ENCODE measurements at regions not wholly inside any gene's neighbourhood (a gene's known extent, or its start where the extent isn't known, plus 50 kb on each side); places are given as distances from the start of the nearest gene placed in this dataset.
"Not testable (repeated sequence)": the region's sequence is repeated elsewhere in the genome, so short reads cannot be mapped to it uniquely, and the experiment has no call there.

DNA sequence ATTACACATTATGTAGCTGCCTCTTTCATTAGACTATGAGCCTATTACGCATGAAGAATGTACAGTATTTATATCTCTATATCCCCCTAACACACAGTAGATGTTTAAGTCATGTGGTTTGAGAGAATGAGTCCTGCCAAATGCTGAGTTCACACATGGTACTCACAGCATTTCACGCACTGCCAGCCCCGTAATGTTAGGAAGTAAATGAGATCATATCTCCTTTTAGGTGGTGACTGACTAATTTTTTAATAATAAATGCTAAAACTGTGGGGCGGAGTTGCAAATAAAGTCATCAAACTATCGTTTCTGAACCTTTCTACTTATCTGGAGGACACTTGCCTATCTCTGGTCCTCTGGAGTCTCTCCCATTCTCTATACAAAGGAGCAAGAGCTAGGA lies 343.8 kb downstream of the ADAMTS20 start:
- Histone ChIP-seq H3K9ac (ENCODE audit: low read length) (no peak overlapping the region), H3K27ac (ENCODE audit: low read depth, low read length) (no peak overlapping the region), H3K27me3 (ENCODE audit: control insufficient read depth, insufficient read depth, low read length) (no peaks in the 10 kb centered on the region), H3K4me3 (ENCODE audit: low read length) (no peak overlapping the region), H3K4me1 (ENCODE audit: control insufficient read depth, insufficient read depth, low read length) (no peaks in the 10 kb centered on the region), H3K36me3 (ENCODE audit: control insufficient read depth, insufficient read depth, low read length) (no peaks in the 10 kb centered on the region)

DNA sequence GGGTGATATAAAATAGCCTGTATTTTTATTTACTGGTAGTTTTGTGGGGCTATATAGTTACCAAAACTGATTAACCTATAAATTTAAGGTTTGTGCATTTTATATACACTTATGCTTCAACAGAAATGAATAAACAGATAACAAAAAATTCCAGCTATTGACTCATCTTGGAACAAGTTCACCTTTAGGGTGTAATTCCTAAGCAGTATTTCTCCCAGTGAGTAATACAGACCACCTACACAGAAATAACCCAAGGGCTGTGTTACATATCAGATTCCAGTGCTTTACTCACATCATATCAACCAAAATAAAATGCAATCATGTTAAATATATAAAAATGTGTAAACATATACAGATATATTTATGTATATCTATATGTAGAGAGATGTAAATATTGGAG lies 345.6 kb downstream of the ADAMTS20 start:
- Histone ChIP-seq H3K36me3 (ENCODE audit: control insufficient read depth, insufficient read depth, low read length) (no peaks in the 10 kb centered on the region), H3K27me3 (ENCODE audit: control insufficient read depth, insufficient read depth, low read length) (no peaks in the 10 kb centered on the region), H3K4me1 (ENCODE audit: control insufficient read depth, insufficient read depth, low read length) (no peaks in the 10 kb centered on the region), H3K9ac (ENCODE audit: low read length) (no peak overlapping the region), H3K4me3 (ENCODE audit: low read length) (no peak overlapping the region), H3K27ac (ENCODE audit: low read depth, low read length) (no peak overlapping the region)

DNA sequence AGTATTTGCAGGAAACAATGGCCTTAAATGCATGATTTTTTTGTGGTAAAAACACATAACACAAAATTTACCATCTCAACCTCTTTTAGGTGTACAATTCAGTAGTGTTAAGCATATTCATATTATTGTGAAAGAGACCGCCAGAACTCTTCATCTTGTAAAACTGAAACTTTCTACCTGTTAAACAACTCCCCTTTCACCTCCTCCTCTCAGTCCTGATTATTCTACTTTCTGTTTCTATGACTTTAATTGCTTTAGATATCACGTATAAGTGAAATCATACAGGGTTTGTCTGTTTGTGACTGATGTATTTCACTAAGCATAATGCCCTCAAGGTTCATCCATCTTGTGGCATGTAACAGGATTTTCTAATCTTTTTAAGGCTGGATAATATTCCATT lies 353.4 kb downstream of the ADAMTS20 start:
- H3K27me3 ChIP-seq (ENCODE audit: control insufficient read depth, insufficient read depth, low read length) = no peaks in the 10 kb centered on the region
- no peaks in the 10 kb centered on the region for H3K4me1 ChIP-seq (ENCODE audit: control insufficient read depth, insufficient read depth, low read length)
- no peak overlapping the region for H3K4me3 ChIP-seq (ENCODE audit: low read length)
- H3K27ac ChIP-seq (ENCODE audit: low read depth, low read length) = no peak overlapping the region
- no peaks in the 10 kb centered on the region for H3K36me3 ChIP-seq (ENCODE audit: control insufficient read depth, insufficient read depth, low read length)
- H3K9ac ChIP-seq (ENCODE audit: low read length) = no peak overlapping the region

DNA sequence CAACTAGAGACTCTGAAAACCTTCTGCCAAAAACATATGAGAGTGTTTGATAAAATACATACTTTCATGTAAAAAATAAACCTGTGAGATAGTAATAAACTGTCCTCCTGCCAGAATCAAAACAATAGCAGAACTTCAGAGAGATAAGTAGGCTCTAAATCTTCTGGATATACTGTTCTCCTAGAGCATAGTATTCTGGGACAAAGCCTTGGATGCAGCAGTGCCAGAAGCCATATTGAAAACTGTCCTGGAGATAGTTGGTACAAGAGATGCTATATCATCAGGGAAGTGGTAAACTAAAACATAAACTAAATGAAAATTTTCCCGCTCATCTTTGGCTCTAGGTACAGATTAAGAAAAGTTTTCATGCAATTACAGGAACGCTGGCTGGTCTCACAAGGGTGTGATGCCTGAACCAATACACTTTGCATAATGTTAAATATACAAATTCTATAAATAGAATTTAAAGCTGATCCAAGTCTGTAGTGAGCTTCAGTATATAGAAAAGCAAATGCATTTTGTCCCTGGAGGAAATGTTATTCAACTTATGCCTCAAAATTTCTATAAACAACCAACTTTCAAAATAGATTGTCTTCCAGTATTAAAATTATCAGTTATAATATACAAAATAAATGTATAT lies 355.6 kb downstream of the ADAMTS20 start:
- Histone ChIP-seq H3K27me3 (ENCODE audit: control insufficient read depth, insufficient read depth, low read length) (no peaks in the 10 kb centered on the region), H3K4me1 (ENCODE audit: control insufficient read depth, insufficient read depth, low read length) (no peaks in the 10 kb centered on the region), H3K9ac (ENCODE audit: low read length) (no peak overlapping the region), H3K36me3 (ENCODE audit: control insufficient read depth, insufficient read depth, low read length) (no peaks in the 10 kb centered on the region), H3K4me3 (ENCODE audit: low read length) (no peak overlapping the region), H3K27ac (ENCODE audit: low read depth, low read length) (no peak overlapping the region)

DNA sequence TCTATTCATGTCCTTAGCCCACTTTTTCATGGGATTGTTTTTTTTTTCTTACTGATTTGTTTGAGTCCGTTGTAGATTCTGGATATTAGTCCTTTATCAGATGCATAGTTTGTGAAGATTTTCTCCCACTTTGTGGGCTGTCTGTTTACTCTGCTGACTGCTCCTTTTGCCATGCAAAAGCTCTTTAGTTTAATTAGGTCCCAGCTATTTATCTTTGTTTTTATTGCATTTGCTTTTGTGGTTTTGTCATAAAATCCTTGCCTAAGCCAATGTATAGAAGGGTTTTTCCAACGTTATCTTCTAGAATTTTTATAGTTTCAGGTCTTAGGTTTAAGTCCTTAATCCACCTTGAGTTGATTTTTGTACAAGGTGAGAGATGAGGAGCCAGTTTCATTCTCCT lies 358.9 kb downstream of the ADAMTS20 start:
- H3K27me3 ChIP-seq (ENCODE audit: control insufficient read depth, insufficient read depth, low read length); H3K4me1 ChIP-seq (ENCODE audit: control insufficient read depth, insufficient read depth, low read length); H3K9ac ChIP-seq (ENCODE audit: low read length); H3K36me3 ChIP-seq (ENCODE audit: control insufficient read depth, insufficient read depth, low read length); H3K4me3 ChIP-seq (ENCODE audit: low read length); H3K27ac ChIP-seq (ENCODE audit: low read depth, low read length): not testable (repeated sequence)

DNA sequence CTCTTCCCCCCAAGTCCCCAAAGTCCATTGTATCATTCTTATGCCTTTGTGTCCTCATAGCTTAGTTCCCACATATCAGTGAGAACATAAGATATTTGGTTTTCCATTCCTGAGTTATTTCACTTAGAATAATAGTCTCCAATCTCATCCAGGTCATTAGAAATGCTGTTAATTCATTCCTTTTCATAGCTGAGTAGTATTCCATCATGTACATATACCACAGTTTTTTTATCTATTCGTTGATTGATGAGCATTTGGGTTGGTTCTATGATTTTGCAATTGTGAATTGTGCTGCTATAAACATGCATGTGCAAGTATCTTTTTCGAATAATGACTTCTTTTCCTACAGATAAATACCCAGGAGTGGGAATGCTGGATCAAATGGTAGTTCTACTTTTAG lies 359.6 kb downstream of the ADAMTS20 start:
- not testable (repeated sequence) for H3K9ac ChIP-seq (ENCODE audit: low read length); H3K4me1 ChIP-seq (ENCODE audit: control insufficient read depth, insufficient read depth, low read length); H3K4me3 ChIP-seq (ENCODE audit: low read length); H3K27me3 ChIP-seq (ENCODE audit: control insufficient read depth, insufficient read depth, low read length); H3K36me3 ChIP-seq (ENCODE audit: control insufficient read depth, insufficient read depth, low read length); H3K27ac ChIP-seq (ENCODE audit: low read depth, low read length)

DNA sequence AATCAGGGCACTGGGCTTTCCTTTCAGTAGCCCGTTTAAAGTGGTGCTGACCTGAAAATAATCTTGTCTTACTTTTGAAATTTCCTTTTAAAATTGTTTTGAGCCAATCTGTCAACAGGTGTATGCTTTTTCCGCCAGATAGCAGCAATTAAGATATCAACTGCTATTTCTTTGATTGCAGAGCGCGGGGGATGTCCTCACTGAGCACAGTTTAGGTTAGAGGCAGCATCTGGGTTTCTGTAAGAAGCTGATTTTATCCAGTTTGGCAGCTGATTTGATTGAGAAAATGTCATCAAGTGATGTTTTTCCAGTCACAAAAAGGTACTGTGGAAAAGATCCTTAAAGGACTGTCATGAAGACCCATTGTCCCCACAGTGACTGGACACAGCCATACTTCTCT lies 371.8 kb downstream of the ADAMTS20 start:
- Histone ChIP-seq H3K27me3 (ENCODE audit: control insufficient read depth, insufficient read depth, low read length) (no peaks in the 10 kb centered on the region), H3K4me3 (ENCODE audit: low read length) (no peak overlapping the region), H3K27ac (ENCODE audit: low read depth, low read length) (no peak overlapping the region), H3K9ac (ENCODE audit: low read length) (no peak overlapping the region), H3K4me1 (ENCODE audit: control insufficient read depth, insufficient read depth, low read length) (no peaks in the 10 kb centered on the region), H3K36me3 (ENCODE audit: control insufficient read depth, insufficient read depth, low read length) (no peaks in the 10 kb centered on the region)

DNA sequence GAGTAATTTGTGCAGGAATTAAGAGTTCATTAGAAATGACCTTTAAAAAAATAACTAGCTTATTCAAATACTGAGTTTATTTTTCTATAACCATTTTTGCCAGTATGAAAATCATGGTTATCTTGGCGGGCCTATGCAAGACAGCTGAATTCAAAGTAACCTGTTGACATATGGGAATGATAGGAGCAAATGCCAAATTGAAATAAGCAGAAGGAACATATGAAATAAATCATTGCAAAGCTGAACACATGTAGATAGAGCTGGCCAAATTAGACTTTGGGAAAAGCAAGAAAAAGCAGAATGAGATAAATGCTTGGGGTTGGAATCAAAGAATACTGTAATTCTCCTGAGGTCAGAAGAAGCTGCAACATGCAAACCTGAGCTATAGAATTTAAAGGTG lies 372.5 kb downstream of the ADAMTS20 start:
- Histone ChIP-seq H3K36me3 (ENCODE audit: control insufficient read depth, insufficient read depth, low read length) (no peaks in the 10 kb centered on the region), H3K27ac (ENCODE audit: low read depth, low read length) (no peak overlapping the region), H3K4me3 (ENCODE audit: low read length) (no peak overlapping the region), H3K4me1 (ENCODE audit: control insufficient read depth, insufficient read depth, low read length) (no peaks in the 10 kb centered on the region), H3K9ac (ENCODE audit: low read length) (no peak overlapping the region), H3K27me3 (ENCODE audit: control insufficient read depth, insufficient read depth, low read length) (no peaks in the 10 kb centered on the region)

DNA sequence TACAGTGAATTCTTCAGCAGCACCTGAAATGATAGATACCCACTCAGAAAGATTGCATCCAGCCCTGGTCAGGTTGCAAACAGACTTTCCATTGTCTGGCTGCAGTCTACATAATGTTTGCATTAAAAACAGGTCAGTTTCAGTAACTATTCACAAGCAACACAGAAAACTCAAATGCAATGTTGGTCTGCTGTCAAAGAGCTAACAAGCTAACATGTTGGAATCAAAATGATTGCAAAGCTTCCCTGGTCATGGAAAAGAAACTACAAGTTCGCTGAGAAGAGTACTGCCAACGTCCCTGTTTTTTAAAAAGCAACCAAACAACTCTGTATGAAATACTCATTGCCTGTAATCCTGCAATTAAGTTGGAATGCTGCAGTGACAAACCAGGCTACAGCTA lies 374.7 kb downstream of the ADAMTS20 start:
- Histone ChIP-seq H3K9ac (ENCODE audit: low read length) (no peak overlapping the region), H3K4me3 (ENCODE audit: low read length) (no peak overlapping the region), H3K27ac (ENCODE audit: low read depth, low read length) (no peak overlapping the region), H3K27me3 (ENCODE audit: control insufficient read depth, insufficient read depth, low read length) (no peaks in the 10 kb centered on the region), H3K4me1 (ENCODE audit: control insufficient read depth, insufficient read depth, low read length) (no peaks in the 10 kb centered on the region), H3K36me3 (ENCODE audit: control insufficient read depth, insufficient read depth, low read length) (no peaks in the 10 kb centered on the region)

DNA sequence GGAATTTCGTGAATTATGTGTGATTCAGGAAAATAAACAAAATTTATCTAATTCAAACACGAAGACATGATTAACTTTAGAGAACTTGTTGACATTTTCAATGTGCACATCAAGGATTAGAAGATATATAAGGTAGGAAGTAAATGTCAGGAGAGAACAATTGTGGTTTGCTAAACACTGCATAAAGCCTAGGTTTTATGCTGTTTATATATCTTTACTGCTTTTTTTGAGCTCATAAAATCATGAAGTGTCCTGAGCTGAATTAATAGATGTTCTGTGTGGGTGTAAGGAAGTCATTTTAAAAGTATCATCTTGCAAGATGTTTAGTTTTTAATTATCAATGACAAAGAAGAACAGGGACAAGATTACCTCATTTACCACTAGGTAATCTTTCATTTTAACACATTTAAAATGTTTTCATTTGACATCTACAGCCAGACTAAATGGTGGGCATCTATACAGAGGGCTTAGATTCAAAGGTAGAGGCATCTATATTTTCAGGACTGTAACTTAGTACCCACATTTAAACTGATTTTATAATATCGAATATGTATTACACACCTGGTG lies 382.8 kb downstream of the ADAMTS20 start:
- H3K4me1 ChIP-seq (ENCODE audit: control insufficient read depth, insufficient read depth, low read length) = no peaks in the 10 kb centered on the region
- H3K9ac ChIP-seq (ENCODE audit: low read length) = no peak overlapping the region
- H3K36me3 ChIP-seq (ENCODE audit: control insufficient read depth, insufficient read depth, low read length) = no peaks in the 10 kb centered on the region
- H3K4me3 ChIP-seq (ENCODE audit: low read length) = no peak overlapping the region
- H3K27ac ChIP-seq (ENCODE audit: low read depth, low read length) = no peak overlapping the region
- H3K27me3 ChIP-seq (ENCODE audit: control insufficient read depth, insufficient read depth, low read length) = no peaks in the 10 kb centered on the region

DNA sequence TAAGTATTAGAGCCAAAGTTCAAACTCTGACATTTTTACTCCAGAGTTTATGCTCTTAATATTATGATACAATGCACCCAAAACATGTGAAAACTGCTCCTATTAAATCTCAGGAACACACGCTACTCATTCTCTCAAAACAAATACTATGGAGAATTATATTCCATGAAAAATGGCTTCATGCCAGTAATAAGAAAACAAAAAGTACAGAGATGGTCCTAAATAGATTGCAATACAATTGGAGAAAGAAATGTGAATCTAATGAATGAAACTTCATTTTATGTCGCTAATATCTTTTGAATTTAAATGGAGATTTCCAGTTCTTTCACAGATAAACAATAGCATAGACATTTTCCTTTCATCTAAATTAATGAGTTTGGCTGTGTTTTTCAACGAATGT lies 384.3 kb downstream of the ADAMTS20 start:
- H3K9ac ChIP-seq (ENCODE audit: low read length) = no peak overlapping the region
- H3K36me3 ChIP-seq (ENCODE audit: control insufficient read depth, insufficient read depth, low read length) = no peaks in the 10 kb centered on the region
- no peaks in the 10 kb centered on the region for H3K27me3 ChIP-seq (ENCODE audit: control insufficient read depth, insufficient read depth, low read length)
- no peaks in the 10 kb centered on the region for H3K4me1 ChIP-seq (ENCODE audit: control insufficient read depth, insufficient read depth, low read length)
- H3K4me3 ChIP-seq (ENCODE audit: low read length) = no peak overlapping the region
- H3K27ac ChIP-seq (ENCODE audit: low read depth, low read length) = no peak overlapping the region

DNA sequence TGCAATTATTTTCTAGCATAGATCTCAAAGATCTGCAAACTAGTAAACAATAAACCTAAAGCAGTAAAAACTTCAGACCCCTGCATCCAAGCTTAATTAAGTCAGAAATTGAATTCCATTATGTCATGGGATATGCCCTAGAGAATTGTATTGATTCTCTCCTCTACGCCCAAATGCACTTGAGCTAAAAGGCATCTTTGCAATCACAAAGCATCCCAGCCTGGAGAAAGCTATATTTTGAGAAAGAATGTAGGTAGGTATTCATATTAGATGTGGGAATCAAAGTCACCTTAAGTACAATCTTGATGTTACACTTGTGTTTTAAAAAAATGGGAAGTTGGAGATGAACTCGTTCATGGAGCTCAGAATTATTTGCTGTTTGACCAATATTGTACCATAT lies 386.7 kb downstream of the ADAMTS20 start:
- H3K27ac ChIP-seq (ENCODE audit: low read depth, low read length) = no peak overlapping the region
- H3K27me3 ChIP-seq (ENCODE audit: control insufficient read depth, insufficient read depth, low read length) = no peaks in the 10 kb centered on the region
- no peaks in the 10 kb centered on the region for H3K4me1 ChIP-seq (ENCODE audit: control insufficient read depth, insufficient read depth, low read length)
- H3K9ac ChIP-seq (ENCODE audit: low read length) = no peak overlapping the region
- no peak overlapping the region for H3K4me3 ChIP-seq (ENCODE audit: low read length)
- no peaks in the 10 kb centered on the region for H3K36me3 ChIP-seq (ENCODE audit: control insufficient read depth, insufficient read depth, low read length)

DNA sequence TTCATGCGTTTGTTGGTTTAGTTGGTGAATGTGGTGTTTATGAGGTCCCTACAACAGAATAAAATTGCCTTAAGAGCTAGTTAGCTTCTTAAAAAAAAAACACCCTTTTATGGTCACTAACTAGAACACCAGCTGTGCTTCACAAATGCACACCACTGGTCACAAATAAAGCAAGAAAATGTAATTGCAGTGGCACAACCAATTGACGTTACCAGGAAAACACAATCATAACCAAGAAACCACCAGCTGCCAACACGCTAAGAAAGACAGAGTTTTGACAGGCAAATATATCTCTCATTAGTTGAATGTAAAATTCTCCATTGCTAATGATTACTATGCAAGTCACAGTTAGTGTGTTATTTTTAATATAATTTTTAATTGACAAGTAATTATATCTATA lies 389.9 kb downstream of the ADAMTS20 start:
- no peak overlapping the region for H3K27ac ChIP-seq (ENCODE audit: low read depth, low read length)
- no peak overlapping the region for H3K9ac ChIP-seq (ENCODE audit: low read length)
- H3K27me3 ChIP-seq (ENCODE audit: control insufficient read depth, insufficient read depth, low read length) = no peaks in the 10 kb centered on the region
- no peaks in the 10 kb centered on the region for H3K36me3 ChIP-seq (ENCODE audit: control insufficient read depth, insufficient read depth, low read length)
- no peak overlapping the region for H3K4me3 ChIP-seq (ENCODE audit: low read length)
- no peaks in the 10 kb centered on the region for H3K4me1 ChIP-seq (ENCODE audit: control insufficient read depth, insufficient read depth, low read length)

Data from rectal smooth muscle tissue (tissue), 1 donor.